Endothelial cell of umbilical vein (primary cell): ENCODE measurements at regions not wholly inside any gene's neighbourhood (a gene's known extent, or its start where the extent isn't known, plus 50 kb on each side); places are given as distances from the start of the nearest gene placed in this dataset.
"Not testable (repeated sequence)": the region's sequence is repeated elsewhere in the genome, so short reads cannot be mapped to it uniquely, and the experiment has no call there.

Experiments
- CTCF ChIP-seq, 2 donors: IDR thresholded peaks; 1 replicate in 1 of 2; 2 replicates in 1 of 2; pipeline ENCODE4 v1.5.1; 2011; ENCODE audit warnings: low read length in 2 of 2, mild to moderate bottlenecking in 2 of 2, moderate library complexity in 2 of 2, control low read depth in 1 of 2, inconsistent platforms in 1 of 2, low read depth in 1 of 2; ENCODE audit not compliant: insufficient read depth in 1 of 2; ENCODE audit errors: extremely low read depth in 1 of 2
- EZH2 ChIP-seq: IDR thresholded peaks from 2 replicates; pipeline ENCODE4 v1.6.1; 2012; ENCODE audit warnings: borderline replicate concordance, low read depth, mild to moderate bottlenecking, moderate library complexity, low read length, inconsistent platforms; ENCODE audit not compliant: severe bottlenecking
- MAX ChIP-seq: IDR thresholded peaks from 2 replicates; pipeline ENCODE4 v1.6.1; 2011; ENCODE audit not compliant: insufficient read depth, insufficient read length
- MYC ChIP-seq: IDR thresholded peaks from one replicate; pipeline ENCODE4 v1.6.1; 2011; ENCODE audit warnings: mild to moderate bottlenecking, low read depth, low read length
- POLR2A ChIP-seq: IDR thresholded peaks from 2 replicates; pipeline ENCODE4 v1.6.1; 2012; ENCODE audit warnings: low read depth, mild to moderate bottlenecking, control low read depth, low read length
- POLR2AphosphoS5 ChIP-seq: IDR thresholded peaks from 2 replicates; pipeline ENCODE4 v1.6.1; 2012; ENCODE audit warnings: low read depth, mild to moderate bottlenecking, control low read depth, low read length, moderate library complexity; ENCODE audit not compliant: insufficient read depth

- not testable (repeated sequence) for TF ChIP-seq EZH2; POLR2A; CTCF (IDR thresholded peaks at IDR 0.05; ENCODE audit: extremely low read depth in 1 of 2, insufficient read depth in 1 of 2, low read depth in 1 of 2, low read length in 2 of 2); POLR2AphosphoS5; MAX; MYC
These were observed 844.7 kb upstream of the ACVR2A start for GRCh38 chr2:147000151-147000550.
